ENCODE measurements at regions not wholly inside any gene's neighbourhood (a gene's known extent, or its start where the extent isn't known, plus 50 kb on each side); places are given as distances from the start of the nearest gene placed in this dataset.
"Not testable (repeated sequence)": the region's sequence is repeated elsewhere in the genome, so short reads cannot be mapped to it uniquely, and the experiment has no call there.

DNA sequence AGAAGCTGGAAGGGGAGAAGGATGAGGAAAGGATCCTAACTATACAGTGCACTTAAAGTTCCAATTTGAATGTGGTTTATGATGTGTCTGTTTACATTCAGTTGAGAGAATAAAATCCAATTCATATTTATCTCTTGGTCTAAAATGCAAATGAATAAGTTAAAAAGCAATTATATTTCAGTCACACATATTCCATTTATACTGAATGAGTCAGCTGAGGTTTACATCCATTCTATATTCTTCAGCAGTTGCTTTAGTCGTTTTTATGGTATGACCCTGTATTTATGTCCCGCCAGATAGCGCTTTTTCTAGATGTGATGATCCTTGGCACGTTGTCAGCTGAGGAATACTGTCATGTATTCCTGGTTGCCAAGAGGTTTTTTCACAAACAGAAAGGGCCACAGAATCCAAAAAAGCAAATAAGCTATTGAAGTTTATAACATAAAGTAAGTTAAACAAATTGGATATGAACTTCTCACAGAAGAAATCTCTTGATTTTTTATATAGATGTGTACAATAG is 866.2 kb downstream of the NCAM2 start:
- TF ChIP-seq CTCF (IDR thresholded peaks at IDR 0.05; ENCODE audit: low read depth, low read length): no peak
- TF ChIP-seq EZH2phosphoT487 (IDR thresholded peaks at IDR 0.05; ENCODE audit: low read depth): no peak
- Histone ChIP-seq H3K36me3 (replicated peaks; ENCODE audit: low read depth, low read length) (no peaks in the 10 kb centered on the region), H3K4me3 (ENCODE audit: low read length) (no peak overlapping the region), H3K4me1 (ENCODE audit: low read length) (peaks cover 8% of the 10 kb centered on the region), H3K27me3 (ENCODE audit: low read depth, low read length) (no peaks in the 10 kb centered on the region), H3K27ac (ENCODE audit: low read length) (no peak overlapping the region), H3K4me2 (ENCODE audit: low read length) (no peak overlapping the region), H3K79me2 (ENCODE audit: low read length) (no peaks in the 10 kb centered on the region), H3K9ac (ENCODE audit: low read length) (no peak overlapping the region), H3K9me3 (ENCODE audit: insufficient read depth, low read length) (no peaks in the 10 kb centered on the region), H4K20me1 (ENCODE audit: insufficient read depth, low read length) (no peaks in the 10 kb centered on the region), H2AFZ (ENCODE audit: low read depth, low read length) (no peak overlapping the region)

DNA sequence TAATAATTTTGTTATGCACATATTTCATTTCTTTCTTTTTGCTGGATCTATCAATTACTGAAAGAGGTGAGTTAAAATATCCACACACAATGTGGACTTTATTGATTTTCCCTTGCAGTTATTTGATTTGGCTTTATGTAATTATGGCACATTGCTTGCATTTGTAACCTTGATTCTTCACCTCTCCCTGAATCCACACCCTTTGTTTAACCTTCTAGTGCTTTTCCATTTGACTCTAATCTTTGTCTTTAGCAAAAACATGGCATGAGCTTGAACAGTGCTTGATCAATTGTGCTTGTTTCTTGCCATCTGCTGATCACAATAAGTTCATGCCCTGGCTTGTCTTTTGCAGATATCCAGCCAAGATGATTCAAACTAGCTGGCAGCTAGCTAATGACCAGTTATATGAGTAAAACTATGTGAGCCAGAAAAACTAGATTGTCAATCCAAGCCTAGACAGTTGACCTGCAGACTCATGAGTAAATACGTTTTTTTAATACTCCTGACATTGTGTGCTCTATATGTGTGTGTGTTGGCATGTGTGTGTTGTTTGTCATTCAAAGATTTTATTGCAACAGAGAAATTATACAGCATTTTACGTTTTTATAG is 899.2 kb downstream of the NCAM2 start:
- no peak overlapping the region for H3K4me3 ChIP-seq (ENCODE audit: low read length)

GRCh38 chr21:21898801-21899200 is 900.6 kb downstream of the NCAM2 start:
- TF ChIP-seq EZH2phosphoT487 (IDR thresholded peaks at IDR 0.05; ENCODE audit: low read depth) (no peak), CTCF (IDR thresholded peaks at IDR 0.05; ENCODE audit: low read depth, low read length) (no peak)
- H3K4me1 ChIP-seq (ENCODE audit: low read length): no peaks in the 10 kb centered on the region

More for the DNA sequence above, 899.2 kb downstream of the NCAM2 start:
- Histone ChIP-seq H3K27me3 (ENCODE audit: low read depth, low read length) (no peaks in the 10 kb centered on the region), H3K4me1 (ENCODE audit: low read length) (no peaks in the 10 kb centered on the region), H4K20me1 (ENCODE audit: insufficient read depth, low read length) (no peaks in the 10 kb centered on the region), H3K36me3 (replicated peaks; ENCODE audit: low read depth, low read length) (no peaks in the 10 kb centered on the region), H3K27ac (ENCODE audit: low read length) (no peak overlapping the region), H2AFZ (ENCODE audit: low read depth, low read length) (no peak overlapping the region), H3K79me2 (ENCODE audit: low read length) (no peaks in the 10 kb centered on the region), H3K9ac (ENCODE audit: low read length) (no peak overlapping the region), H3K4me2 (ENCODE audit: low read length) (no peak overlapping the region), H3K9me3 (ENCODE audit: insufficient read depth, low read length) (peaks cover 4% of the 10 kb centered on the region; the same call in 1 of the 2 replicates)
- TF ChIP-seq EZH2phosphoT487 (IDR thresholded peaks at IDR 0.05; ENCODE audit: low read depth): no peak
- TF ChIP-seq CTCF (IDR thresholded peaks at IDR 0.05; ENCODE audit: low read depth, low read length): no peak

DNA sequence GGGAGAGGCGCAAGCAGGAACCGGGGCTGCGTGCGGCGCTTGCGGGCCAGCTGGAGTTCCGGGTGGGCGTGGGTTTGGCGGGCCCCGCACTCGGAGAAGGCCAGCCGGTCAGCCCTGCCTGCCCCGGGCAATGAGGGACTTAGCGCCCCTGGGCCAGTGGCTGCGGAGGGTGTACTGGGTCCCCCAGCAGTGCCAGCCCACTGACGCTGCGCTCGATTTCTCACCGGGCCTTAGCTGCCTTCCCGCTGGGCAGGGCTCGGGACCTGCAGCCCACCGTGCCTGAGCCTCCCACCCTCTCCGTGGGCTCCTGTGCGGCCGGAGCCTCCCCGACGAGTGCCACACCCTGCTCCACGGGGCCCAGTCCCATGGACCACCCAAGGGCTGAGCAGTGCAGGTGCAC is 904.2 kb downstream of the NCAM2 start:
- not testable (repeated sequence) for H3K27ac ChIP-seq (ENCODE audit: low read length); H3K36me3 ChIP-seq (replicated peaks; ENCODE audit: low read depth, low read length); H3K4me3 ChIP-seq (ENCODE audit: low read length); H4K20me1 ChIP-seq (ENCODE audit: insufficient read depth, low read length); H3K4me2 ChIP-seq (ENCODE audit: low read length); H3K9me3 ChIP-seq (ENCODE audit: insufficient read depth, low read length); H3K4me1 ChIP-seq (ENCODE audit: low read length); H2AFZ ChIP-seq (ENCODE audit: low read depth, low read length); H3K79me2 ChIP-seq (ENCODE audit: low read length); H3K9ac ChIP-seq (ENCODE audit: low read length); H3K27me3 ChIP-seq (ENCODE audit: low read depth, low read length)

More at GRCh38 chr21:21898801-21899200, 900.6 kb downstream of the NCAM2 start:
- no peaks in the 10 kb centered on the region for H3K36me3 ChIP-seq (replicated peaks; ENCODE audit: low read depth, low read length)
- no peaks in the 10 kb centered on the region for H4K20me1 ChIP-seq (ENCODE audit: insufficient read depth, low read length)
- H3K79me2 ChIP-seq (ENCODE audit: low read length): no peaks in the 10 kb centered on the region
- H3K27ac ChIP-seq (ENCODE audit: low read length): no peak overlapping the region
- no peak overlapping the region for H3K4me2 ChIP-seq (ENCODE audit: low read length)
- no peak overlapping the region for H3K9ac ChIP-seq (ENCODE audit: low read length)
- H3K4me3 ChIP-seq (ENCODE audit: low read length): no peak overlapping the region
- H3K27me3 ChIP-seq (ENCODE audit: low read depth, low read length): no peaks in the 10 kb centered on the region
- H3K9me3 ChIP-seq (ENCODE audit: insufficient read depth, low read length): no peaks in the 10 kb centered on the region
- H2AFZ ChIP-seq (ENCODE audit: low read depth, low read length): no peak overlapping the region

Data from OCI-LY3 (cell line).